Stimulated activated CD4-positive, alpha-beta T cell treated with anti-CD3 and anti-CD28 coated beads, Interleukin-15, amount 100 ng/mL, for 24 hours (primary cell): ENCODE measurements at regions not wholly inside any gene's neighbourhood (a gene's known extent, or its start where the extent isn't known, plus 50 kb on each side); places are given as distances from the start of the nearest gene placed in this dataset.

Experiments
- DNase-seq: peaks from one replicate; pipeline ENCODE4 v3.0.0-alpha.2; 2020

GRCh38 chr15:53462651-53463050, 296.8 kb downstream of the WDR72 start:
- DNase-seq, result no peak

- DNase-seq, result no peak
These were observed 297.8 kb downstream of the WDR72 start for GRCh38 chr15:53461677-53462076.

DNA sequence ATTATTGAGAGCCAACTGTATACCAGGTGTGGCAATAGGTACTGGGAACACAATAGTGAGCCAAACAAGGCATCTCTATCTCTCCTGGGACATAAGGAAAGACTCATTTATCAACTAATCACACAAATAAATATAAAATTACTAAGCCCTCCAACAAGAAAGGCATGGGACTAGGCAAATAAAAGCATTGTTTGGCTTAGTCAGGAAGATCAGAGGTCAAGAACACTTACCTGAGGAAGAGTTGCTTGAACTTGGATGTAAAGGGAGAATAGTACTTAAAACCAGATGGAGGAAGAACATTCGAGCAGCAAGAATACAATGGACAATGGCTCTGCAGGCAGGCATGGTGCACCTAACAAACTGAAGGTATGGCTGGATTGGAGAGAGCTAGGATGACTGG, 300.7 kb downstream of the WDR72 start:
- DNase-seq, result no peak

GRCh38 chr15:53457479-53457878, 302.0 kb downstream of the WDR72 start:
- no peak for DNase-seq

DNA sequence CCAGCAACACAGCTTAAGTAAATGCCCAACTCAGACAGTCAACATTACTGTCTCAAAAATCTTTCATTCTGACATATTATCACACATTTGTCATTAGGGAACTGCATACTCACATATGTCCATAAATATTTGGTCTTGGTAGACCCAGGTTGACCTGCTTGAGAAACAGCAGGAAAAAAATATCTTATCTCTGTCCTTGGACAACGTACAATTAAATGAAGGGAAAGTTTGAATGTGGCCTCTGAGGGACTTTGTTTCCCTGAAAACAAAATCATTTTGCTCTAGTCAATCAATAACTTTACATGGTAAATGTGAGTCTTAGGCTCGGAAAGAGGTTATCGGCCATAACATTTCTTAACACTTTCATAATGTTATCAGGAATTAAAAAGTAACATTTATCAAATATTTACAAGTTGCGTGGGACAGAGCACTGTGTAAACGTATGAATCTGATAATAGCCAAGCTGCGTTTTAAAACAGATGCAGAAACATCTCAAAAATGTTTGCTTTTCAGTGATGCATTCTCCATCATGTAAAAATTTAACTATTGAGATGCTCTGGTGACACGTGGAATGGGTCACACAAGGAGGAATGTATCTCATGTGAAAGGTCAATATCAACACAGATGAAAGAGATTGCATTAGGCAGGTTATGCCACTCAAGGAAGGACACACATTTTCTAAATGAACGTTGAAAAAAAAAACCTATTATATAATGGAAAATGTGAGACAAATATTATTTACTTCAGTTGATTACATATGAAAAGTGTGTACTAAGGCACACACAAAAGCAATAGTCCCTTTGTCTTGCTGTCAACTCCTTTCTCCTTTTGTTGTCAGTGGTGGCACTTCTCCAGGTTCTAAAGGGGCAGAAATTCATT, 304.4 kb downstream of the WDR72 start:
- DNase-seq, result no peak

- no peak for DNase-seq
These were observed 305.0 kb downstream of the WDR72 start for GRCh38 chr15:53454535-53454842.

GRCh38 chr15:53453253-53454105, 306.0 kb downstream of the WDR72 start:
- no peak for DNase-seq

DNA sequence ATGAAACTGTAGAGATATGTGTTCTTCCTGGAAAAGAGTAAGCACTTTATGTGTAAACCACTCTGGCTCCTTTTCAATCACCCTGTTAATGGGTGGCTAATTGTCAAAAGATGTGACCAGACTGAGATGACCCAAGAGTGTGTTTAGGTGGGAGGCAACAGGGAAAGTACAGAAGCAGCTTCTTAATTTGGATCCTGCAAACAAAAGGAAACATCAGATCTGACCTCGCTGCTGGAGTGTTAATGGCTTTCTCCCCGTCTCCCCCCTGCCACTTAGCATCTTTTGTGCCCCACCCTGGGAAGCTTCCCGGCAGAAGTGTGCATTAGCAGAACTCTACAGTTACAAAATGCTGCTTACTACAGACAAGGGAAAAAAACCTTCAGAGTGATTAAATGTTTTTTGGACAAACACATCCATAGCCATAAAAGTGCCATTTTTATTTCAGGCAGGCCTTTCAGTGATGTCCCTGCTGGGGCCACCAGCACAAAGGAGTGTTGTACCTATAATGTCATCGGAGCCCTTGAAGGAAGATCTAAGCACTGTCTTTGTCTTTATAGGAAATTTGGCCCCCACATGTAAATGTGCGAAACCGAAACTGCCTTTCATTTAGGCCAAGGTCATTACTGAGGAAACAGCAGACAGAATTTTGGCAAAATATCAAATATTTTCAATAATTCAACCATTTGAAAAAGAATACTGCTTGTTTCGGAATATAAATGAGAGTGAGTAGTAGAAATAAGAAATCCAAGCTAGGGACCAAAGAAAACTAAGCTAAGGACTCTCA, 311.0 kb downstream of the WDR72 start:
- no peak for DNase-seq

DNA sequence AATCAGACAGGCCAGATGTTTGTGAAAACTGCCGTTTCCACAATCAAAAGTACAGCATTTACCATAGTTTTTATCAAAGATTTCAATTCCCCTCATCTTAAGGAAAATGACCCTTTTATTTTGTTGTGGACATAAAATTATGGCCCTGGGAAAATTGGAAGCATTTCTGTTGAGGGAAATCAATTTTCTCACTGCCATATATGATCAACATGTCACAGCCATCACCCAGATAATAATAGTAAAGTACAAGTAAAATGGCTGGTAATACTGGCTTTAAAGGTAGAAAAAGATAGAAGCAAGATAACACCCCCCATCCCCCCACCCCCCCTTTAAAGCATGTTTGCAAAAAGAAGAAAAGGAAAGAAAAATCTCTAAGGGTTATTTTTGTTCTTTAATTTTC, 311.7 kb downstream of the WDR72 start:
- no peak for DNase-seq

DNA sequence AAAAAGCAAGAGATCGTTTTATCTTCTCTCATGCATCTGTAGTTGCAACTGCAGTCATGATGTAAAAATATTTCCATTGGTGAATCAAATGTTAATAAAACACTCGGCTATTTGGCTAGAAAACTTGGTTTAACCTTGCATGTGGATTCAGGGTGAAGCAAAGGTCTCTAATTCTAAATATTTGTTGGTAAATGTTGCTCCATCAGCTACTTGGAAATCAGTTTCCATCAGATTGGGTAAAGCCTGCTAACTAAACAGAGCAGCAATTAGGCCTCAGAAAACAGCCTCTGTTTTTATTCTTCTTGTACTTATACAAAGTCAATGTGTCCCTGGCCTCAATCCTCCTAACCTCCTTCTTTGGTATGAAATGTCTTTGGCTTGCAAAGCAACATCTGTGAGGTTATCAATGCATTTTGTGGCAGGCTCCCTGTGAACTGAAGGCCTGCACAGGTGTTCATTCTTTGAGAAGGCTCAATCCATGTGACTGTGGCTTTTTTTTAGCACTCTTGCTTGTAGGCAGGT, 312.3 kb downstream of the WDR72 start:
- no peak for DNase-seq

DNA sequence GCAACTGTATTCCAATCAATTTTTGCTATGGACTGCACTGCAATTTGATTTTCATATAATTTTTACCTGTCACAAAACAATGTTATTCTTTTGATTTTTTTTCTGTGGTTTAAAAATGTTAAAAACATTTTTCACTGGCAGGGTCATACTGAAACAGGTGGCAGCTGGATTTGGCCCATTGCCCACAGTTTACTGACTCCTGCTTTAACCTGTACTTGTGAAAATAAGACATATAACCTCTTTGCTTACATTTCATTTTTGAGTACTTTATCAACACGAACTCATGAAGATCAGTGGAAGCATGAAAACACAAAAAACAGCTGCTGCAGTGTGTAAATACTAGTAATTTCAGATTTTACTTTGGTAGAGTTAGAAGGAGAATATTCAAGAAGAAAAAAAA, 313.1 kb downstream of the WDR72 start:
- no peak for DNase-seq

DNA sequence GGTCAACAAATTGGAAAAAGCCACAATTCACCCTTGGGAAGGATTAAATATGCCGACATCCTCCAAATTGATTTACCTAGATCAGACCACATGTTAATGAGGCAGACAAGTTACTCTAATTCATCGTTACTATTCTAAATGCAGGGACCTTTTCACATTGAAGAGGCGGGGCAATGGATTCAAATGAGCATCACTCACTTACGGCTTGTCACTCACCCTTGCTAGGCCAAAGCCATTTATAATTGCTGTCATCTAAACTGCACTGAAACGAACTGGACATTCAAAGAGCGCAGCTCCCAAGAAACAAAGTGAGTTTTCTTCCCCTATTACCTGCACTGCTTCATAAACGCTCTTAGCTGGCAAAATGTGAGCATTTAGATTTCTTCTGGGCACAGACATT, 313.9 kb downstream of the WDR72 start:
- DNase-seq, result no peak

DNA sequence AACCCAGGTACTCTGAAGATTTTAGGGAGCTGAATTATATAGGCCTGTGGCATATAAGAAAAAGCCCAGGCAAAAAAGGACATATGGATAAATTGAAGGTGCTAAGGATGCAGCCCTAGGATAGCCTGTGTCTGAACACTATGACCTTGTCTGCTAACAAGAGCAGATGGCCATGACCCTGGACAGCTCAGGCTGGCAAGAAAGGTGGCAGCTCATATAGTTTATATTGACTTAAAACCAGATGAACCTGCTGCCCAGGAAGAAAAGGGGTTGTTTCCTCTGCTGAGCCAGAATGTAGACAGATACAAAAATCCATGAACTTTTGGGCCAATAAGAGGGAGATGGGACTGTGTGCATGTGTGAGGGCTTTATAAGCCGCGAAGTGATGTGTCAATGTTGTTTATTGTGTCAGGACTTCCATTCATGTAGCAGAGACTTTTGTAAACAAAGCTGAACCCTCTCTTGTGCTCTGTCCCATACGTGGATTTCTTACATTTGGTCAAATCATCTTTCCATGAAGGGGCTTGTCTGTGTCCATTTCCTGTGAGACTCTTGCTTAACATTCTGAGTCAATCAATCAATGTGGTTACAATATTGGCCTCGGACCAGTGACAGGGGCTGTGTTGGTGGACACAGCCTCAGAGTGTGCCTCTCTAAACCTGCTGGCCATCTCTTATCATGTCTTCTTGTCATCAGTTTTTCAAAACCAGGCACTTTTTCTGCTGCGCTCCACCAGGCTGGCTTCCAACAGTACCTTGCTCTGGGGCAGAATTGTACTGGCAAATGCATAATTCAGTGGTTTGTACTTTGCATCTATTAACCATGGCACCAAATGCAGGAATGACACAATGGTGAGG, 321.2 kb downstream of the WDR72 start:
- DNase-seq, result no peak

DNA sequence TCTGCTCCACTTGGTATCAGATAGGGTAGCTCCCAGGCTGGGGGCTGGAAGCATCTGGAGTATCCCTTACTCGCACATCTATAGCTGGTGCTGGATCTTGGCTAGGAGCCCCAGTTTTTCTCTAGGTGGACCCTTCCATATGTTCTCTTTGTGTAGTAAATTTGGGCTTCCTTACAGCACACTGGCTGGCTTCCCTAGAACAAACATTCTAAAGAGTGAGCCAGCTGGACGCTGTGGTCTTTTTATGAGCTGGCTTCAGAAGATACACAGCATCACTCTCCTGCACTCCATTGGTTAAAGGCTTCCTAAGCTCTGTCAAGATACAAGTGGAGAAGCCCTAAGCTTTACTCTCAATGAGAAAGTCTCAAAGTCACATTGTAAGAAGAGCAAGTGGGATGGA, 322.1 kb downstream of the WDR72 start:
- no peak for DNase-seq

DNA sequence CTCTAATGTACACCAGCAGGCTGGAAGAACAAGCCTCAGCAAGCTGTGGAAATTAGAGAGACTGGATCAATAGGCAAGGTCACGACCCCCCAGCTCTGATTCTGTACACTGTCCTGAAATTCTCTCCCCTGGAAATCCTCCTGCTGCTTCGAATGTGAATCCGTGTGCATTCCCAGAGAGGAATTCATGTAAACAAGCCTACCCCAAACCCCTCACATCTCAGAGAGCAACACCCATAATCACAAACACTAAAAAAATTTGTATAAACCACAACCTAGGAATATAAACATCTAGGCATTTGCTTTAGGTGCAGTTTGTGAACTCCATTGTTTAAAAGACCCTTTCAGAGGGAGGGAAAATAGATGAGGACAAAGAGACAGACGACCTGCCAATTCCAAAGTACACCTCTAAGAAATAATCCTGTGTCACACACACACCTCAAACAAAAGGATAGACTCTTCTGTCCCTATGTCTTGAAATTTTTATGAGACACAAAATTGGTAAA, 325.2 kb downstream of the WDR72 start:
- no peak for DNase-seq

DNA sequence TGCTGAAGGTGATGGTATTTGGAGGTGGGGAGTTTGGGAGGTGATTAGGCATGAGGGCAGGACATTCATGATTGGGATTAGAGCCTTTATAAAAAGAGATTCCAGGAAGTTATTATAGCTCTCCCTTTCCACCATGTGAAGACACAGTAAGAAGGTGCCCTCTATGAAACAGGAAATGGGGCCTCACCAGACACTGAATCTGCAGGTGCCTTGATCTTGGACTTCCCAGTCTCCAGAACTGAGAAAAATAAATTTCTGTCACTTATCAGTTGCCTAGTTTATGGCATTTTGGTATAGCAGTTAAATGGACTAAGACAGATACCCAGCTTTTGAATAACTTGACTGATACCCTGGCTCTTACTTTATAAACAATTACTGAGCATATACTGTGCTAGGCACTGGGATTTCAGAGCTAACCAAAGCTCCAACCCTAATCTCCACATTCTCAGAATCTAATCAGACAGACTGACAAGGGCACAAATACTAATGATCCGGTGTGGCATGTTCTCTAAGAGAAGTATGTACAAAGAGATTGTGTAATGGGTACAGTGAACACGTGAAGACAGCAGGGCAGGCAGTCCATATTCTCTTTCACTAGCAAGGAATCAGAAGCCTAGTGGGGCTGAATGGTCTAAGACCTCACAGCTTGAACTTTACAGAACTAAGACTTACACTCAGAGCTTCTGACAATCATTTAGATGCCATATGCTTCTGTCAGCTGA, 343.1 kb downstream of the WDR72 start:
- no peak for DNase-seq

DNA sequence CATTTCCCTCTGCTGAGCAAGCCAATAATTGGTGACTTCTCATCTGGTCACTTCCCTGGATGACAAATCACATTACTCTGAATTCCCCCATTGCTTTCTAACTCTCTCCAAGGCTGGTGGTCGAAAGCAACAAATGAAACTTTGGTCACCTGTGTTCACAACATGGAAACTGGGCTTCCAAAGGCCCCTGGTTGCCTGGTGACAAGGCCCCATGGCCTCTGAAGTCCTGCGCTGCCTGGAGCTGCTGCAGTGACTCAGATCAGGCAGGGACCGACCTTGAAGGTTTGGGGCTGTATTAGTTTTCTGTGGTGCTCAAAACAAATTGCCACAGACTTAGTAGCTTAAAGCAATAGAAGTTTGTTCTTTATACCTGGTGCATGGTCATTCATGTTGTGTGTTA, 345.3 kb downstream of the WDR72 start:
- DNase-seq, result no peak

- no peak for DNase-seq
These were observed 346.9 kb downstream of the WDR72 start for GRCh38 chr15:53412542-53412941.

- DNase-seq, result no peak
These were observed 354.5 kb downstream of the WDR72 start for GRCh38 chr15:53404930-53405493.

- DNase-seq, result no peak
These were observed 358.0 kb downstream of the WDR72 start for GRCh38 chr15:53401503-53401902.

GRCh38 chr15:53400986-53401385, 358.5 kb downstream of the WDR72 start:
- no peak for DNase-seq
